HUES6 (cell line): ENCODE measurements at regions not wholly inside any gene's neighbourhood (a gene's known extent, or its start where the extent isn't known, plus 50 kb on each side); places are given as distances from the start of the nearest gene placed in this dataset.

Experiments used
- H3K27ac ChIP-seq: 2 replicates; pipeline ENCODE4 v1.7.0; 2013; ENCODE audit warnings: low read depth, mild to moderate bottlenecking, low read length, inconsistent platforms
- H3K27me3 ChIP-seq: 2 replicates; pipeline ENCODE4 v1.6.1; 2013; ENCODE audit warnings: low read length; ENCODE audit not compliant: control insufficient read depth, insufficient read depth
- H3K36me3 ChIP-seq: 2 replicates; pipeline ENCODE4 v1.6.1; 2013; ENCODE audit warnings: low read length; ENCODE audit not compliant: control insufficient read depth, insufficient read depth
- H3K4me1 ChIP-seq: 2 replicates; pipeline ENCODE4 v1.6.1; 2013; ENCODE audit warnings: low read length; ENCODE audit not compliant: control insufficient read depth, insufficient read depth
- H3K4me3 ChIP-seq: 2 replicates; pipeline ENCODE4 v1.5.1; 2013; ENCODE audit warnings: low read depth, low read length
- H3K9ac ChIP-seq: one replicate; pipeline ENCODE4 v1.6.1; 2013; ENCODE audit warnings: mild to moderate bottlenecking, low read length
- H3K9me3 ChIP-seq: 2 replicates; pipeline ENCODE4 v1.6.1; 2013; ENCODE audit warnings: low read depth, low read length; ENCODE audit not compliant: control insufficient read depth, insufficient read depth

GRCh38 chr2:226434702-226435101, 364.9 kb downstream of the IRS1 start:
- Histone ChIP-seq H3K36me3 (no peaks in the 10 kb centered on the region), H3K4me1 (no peaks in the 10 kb centered on the region), H3K27me3 (no peaks in the 10 kb centered on the region), H3K9me3 (no peaks in the 10 kb centered on the region), H3K4me3 (no peak overlapping the region), H3K27ac (no peak overlapping the region), H3K9ac (no peak overlapping the region)

GRCh38 chr2:226431288-226431948, 368.2 kb downstream of the IRS1 start:
- Histone ChIP-seq H3K9me3 (no peaks in the 10 kb centered on the region), H3K36me3 (no peaks in the 10 kb centered on the region), H3K27me3 (no peaks in the 10 kb centered on the region), H3K4me1 (no peaks in the 10 kb centered on the region), H3K27ac (no peak overlapping the region), H3K9ac (no peak overlapping the region), H3K4me3 (no peak overlapping the region)

GRCh38 chr2:226429476-226429875, 370.1 kb downstream of the IRS1 start:
- Histone ChIP-seq H3K9ac (no peak overlapping the region), H3K36me3 (no peaks in the 10 kb centered on the region), H3K27me3 (no peaks in the 10 kb centered on the region), H3K9me3 (no peaks in the 10 kb centered on the region), H3K4me3 (no peak overlapping the region), H3K4me1 (no peaks in the 10 kb centered on the region), H3K27ac (no peak overlapping the region)

GRCh38 chr2:226427538-226428307, 371.9 kb downstream of the IRS1 start:
- Histone ChIP-seq H3K4me1 (peaks cover 7% of the 10 kb centered on the region; the same call in 1 of the 2 replicates), H3K9ac (no peak overlapping the region), H3K36me3 (no peaks in the 10 kb centered on the region), H3K9me3 (no peaks in the 10 kb centered on the region), H3K4me3 (no peak overlapping the region), H3K27me3 (no peaks in the 10 kb centered on the region), H3K27ac (no peak overlapping the region)

- Histone ChIP-seq H3K4me3 (no peak overlapping the region), H3K27me3 (no peaks in the 10 kb centered on the region), H3K27ac (no peak overlapping the region), H3K9ac (no peak overlapping the region), H3K36me3 (no peaks in the 10 kb centered on the region), H3K9me3 (no peaks in the 10 kb centered on the region), H3K4me1 (peaks cover 7% of the 10 kb centered on the region; the same call in 1 of the 2 replicates)
Measured at GRCh38 chr2:226426292-226426736, 373.3 kb downstream of the IRS1 start.

GRCh38 chr2:226424971-226425370, 374.6 kb downstream of the IRS1 start:
- Histone ChIP-seq H3K4me1 (peaks cover 7% of the 10 kb centered on the region; the same call in 1 of the 2 replicates), H3K27ac (no peak overlapping the region), H3K36me3 (no peaks in the 10 kb centered on the region), H3K27me3 (no peaks in the 10 kb centered on the region), H3K9me3 (no peaks in the 10 kb centered on the region), H3K9ac (no peak overlapping the region), H3K4me3 (no peak overlapping the region)

GRCh38 chr2:226423498-226423960, 376.1 kb downstream of the IRS1 start:
- Histone ChIP-seq H3K27ac (no peak overlapping the region), H3K4me3 (no peak overlapping the region), H3K27me3 (no peaks in the 10 kb centered on the region), H3K9me3 (no peaks in the 10 kb centered on the region), H3K4me1 (peaks cover 7% of the 10 kb centered on the region; the same call in 1 of the 2 replicates), H3K9ac (no peak overlapping the region), H3K36me3 (no peaks in the 10 kb centered on the region)

- Histone ChIP-seq H3K27me3 (no peaks in the 10 kb centered on the region), H3K4me1 (peaks cover 7% of the 10 kb centered on the region; the same call in 1 of the 2 replicates), H3K9me3 (no peaks in the 10 kb centered on the region), H3K4me3 (no peak overlapping the region), H3K27ac (no peak overlapping the region), H3K9ac (no peak overlapping the region), H3K36me3 (no peaks in the 10 kb centered on the region)
Measured at GRCh38 chr2:226420646-226421045, 379.0 kb downstream of the IRS1 start.

- Histone ChIP-seq H3K27ac (no peak overlapping the region), H3K27me3 (no peaks in the 10 kb centered on the region), H3K4me1 (no peaks in the 10 kb centered on the region; the same call in 1 of the 2 replicates), H3K9me3 (no peaks in the 10 kb centered on the region), H3K4me3 (no peak overlapping the region), H3K9ac (no peak overlapping the region), H3K36me3 (no peaks in the 10 kb centered on the region)
Measured at GRCh38 chr2:226418521-226418920, 381.1 kb downstream of the IRS1 start.

GRCh38 chr2:226414335-226414734, 385.3 kb downstream of the IRS1 start:
- no peaks in the 10 kb centered on the region for H3K9me3 ChIP-seq
- no peaks in the 10 kb centered on the region for H3K27me3 ChIP-seq
- H3K9ac ChIP-seq: no peak overlapping the region
- no peak overlapping the region for H3K4me3 ChIP-seq
- H3K4me1 ChIP-seq: no peaks in the 10 kb centered on the region
- no peaks in the 10 kb centered on the region for H3K36me3 ChIP-seq
- no peak overlapping the region for H3K27ac ChIP-seq

- no peaks in the 10 kb centered on the region for H3K27me3 ChIP-seq
- no peak overlapping the region for H3K27ac ChIP-seq
- H3K36me3 ChIP-seq: no peaks in the 10 kb centered on the region
- no peaks in the 10 kb centered on the region for H3K9me3 ChIP-seq
- H3K9ac ChIP-seq: no peak overlapping the region
- H3K4me3 ChIP-seq: no peak overlapping the region
- no peaks in the 10 kb centered on the region for H3K4me1 ChIP-seq
Measured at GRCh38 chr2:226413498-226414130, 386.0 kb downstream of the IRS1 start.
